K562 (cell line): ENCODE measurements at regions not wholly inside any gene's neighbourhood (a gene's known extent, or its start where the extent isn't known, plus 50 kb on each side); places are given as distances from the start of the nearest gene placed in this dataset.

Source experiments
- ATAC-seq: fragments of 200-7000 bp; cut with Tn5 transposase; 3 replicates; pipeline ENCODE4 v1.9.1; 2020; ENCODE audit warnings: moderate library complexity
- BruUV-seq: library from RNA; stranded (reverse); fragments of 400-500 nt; replicated peaks from 2 replicates; lab custom pipeline; 2021; lab: Mats Ljungman, UMichigan
- CTCF ChIA-PET: fragments of 300-600 bp; formaldehyde crosslinking; extraction: SDS; loops from one replicate; lab custom pipeline; 2021; ENCODE audit warnings: low intra/inter-chr PET ratio; lab: Yijun Ruan, JAX
- POLR2A ChIA-PET: fragments of 300-600, 350-650 bp; sonication (Branson Sonifier 250); formaldehyde crosslinking; extraction: SDS; loops from one replicate; lab custom pipeline; 2021; ENCODE audit warnings: antibody characterized with exemption, inconsistent platforms; lab: Yijun Ruan, JAX
- DNase-seq, 4 experiments: peaks; one replicate each; pipeline versions ENCODE4 v3.0.0 to v3.0.0-alpha.2; 2011 to 2018; ENCODE audit warnings: low spot score in 3 of 4, mixed read lengths in 3 of 4; ENCODE audit errors: extremely low read depth in 1 of 4
- FAIRE-seq: peaks from 2 replicates; lab custom pipeline; 2011; peaks lifted over from hg19 to GRCh38; lab: Jason Lieb, UNC
- H2AFZ ChIP-seq: 2 replicates; pipeline ENCODE4 v1.6.0; 2011; ENCODE audit warnings: low read depth, low read length, control low read depth, inconsistent platforms
- H3K27ac ChIP-seq: fragments of 200-600 bp; 3 replicates; pipeline ENCODE4 v1.8.0; 2011; ENCODE audit warnings: low read depth, mild to moderate bottlenecking, control low read depth, inconsistent platforms, low read length, moderate library complexity, mixed read lengths; ENCODE audit errors: extremely low read depth
- H3K27me3 ChIP-seq, 2 experiments: fragments of 300-600 bp in 1 of 2; 2 replicates in 1 of 2; 3 replicates in 1 of 2; pipeline versions ENCODE4 v1.6.0 to v1.8.0; 2011; ENCODE audit warnings: inconsistent platforms in 2 of 2, low read length in 2 of 2, mild to moderate bottlenecking in 1 of 2, mixed read lengths in 1 of 2, moderate library complexity in 1 of 2; ENCODE audit not compliant: control insufficient read depth in 2 of 2, insufficient read depth in 2 of 2
- H3K36me3 ChIP-seq: fragments of 300-600 bp; 3 replicates; pipeline ENCODE4 v1.8.0; 2011; ENCODE audit warnings: mild to moderate bottlenecking, low read length, inconsistent platforms; ENCODE audit not compliant: control insufficient read depth, insufficient read depth
- H3K4me1 ChIP-seq, 2 experiments: fragments of 200-600 bp in 1 of 2; replicated peaks in 1 of 2; 2 replicates in 1 of 2; 3 replicates in 1 of 2; pipeline versions ENCODE4 v1.5.1 to v1.8.0; 2011; ENCODE audit warnings: inconsistent platforms in 2 of 2, low read length in 2 of 2, mild to moderate bottlenecking in 1 of 2, mixed read lengths in 1 of 2, moderate library complexity in 1 of 2; ENCODE audit not compliant: control insufficient read depth in 2 of 2, insufficient read depth in 2 of 2
- H3K4me2 ChIP-seq: 2 replicates; pipeline ENCODE4 v1.6.1; 2011; ENCODE audit warnings: low read length, control low read depth, inconsistent platforms, mixed read lengths; ENCODE audit not compliant: insufficient read depth
- H3K4me3 ChIP-seq: fragments of 200-600 bp; sonication (generic), shearing (Covaris generic); 2 replicates; pipeline ENCODE4 v1.5.1; 2016; ENCODE audit warnings: control low read depth, inconsistent platforms
- H3K79me2 ChIP-seq: fragments of 200-600 bp; 3 replicates; pipeline ENCODE4 v1.8.0; 2011; ENCODE audit warnings: low read length, inconsistent platforms; ENCODE audit not compliant: control insufficient read depth, insufficient read depth
- H3K9ac ChIP-seq, 2 experiments: 2 replicates each; pipeline versions ENCODE4 v1.6.0 to v1.6.1; 2011; ENCODE audit warnings: low read depth in 2 of 2, low read length in 2 of 2, control low read depth in 1 of 2, inconsistent platforms in 1 of 2, mild to moderate bottlenecking in 1 of 2, mixed read lengths in 1 of 2; ENCODE audit not compliant: insufficient read depth in 1 of 2
- H3K9me1 ChIP-seq: one replicate; pipeline ENCODE4 v1.6.0; 2011; ENCODE audit warnings: inconsistent platforms, mild to moderate bottlenecking, low read length, moderate library complexity; ENCODE audit not compliant: control insufficient read depth, insufficient read depth
- H3K9me3 ChIP-seq: replicated peaks from 2 replicates; pipeline ENCODE4 v1.5.1; 2011; ENCODE audit warnings: low read depth, low read length, inconsistent platforms; ENCODE audit not compliant: control insufficient read depth, insufficient read depth
- H4K20me1 ChIP-seq: replicated peaks from 2 replicates; pipeline ENCODE4 v1.6.1; 2011; ENCODE audit warnings: low read length, inconsistent platforms, mixed read lengths; ENCODE audit not compliant: control insufficient read depth, insufficient read depth
- CAMTA2 ChIP-seq: fragments of 250-450 bp; sonication (Bioruptor Pico); conservative IDR thresholded peaks from 2 replicates; pipeline ENCODE4 v1.5.1; 2022
- CHCHD3 ChIP-seq: fragments of 250-450 bp; sonication (Bioruptor Pico); IDR thresholded peaks from 2 replicates; pipeline ENCODE4 v2.1.2; 2022; ENCODE audit warnings: mild to moderate bottlenecking
- L3MBTL2 ChIP-seq: fragments of 450-650 bp; IDR thresholded peaks from 2 replicates; pipeline ENCODE4 v1.6.1; 2016; ENCODE audit warnings: mild to moderate bottlenecking, moderate library complexity
- PCBP2 ChIP-seq: fragments of 200-400 bp; formaldehyde crosslinking; IDR thresholded peaks from 2 replicates; pipeline ENCODE4 v1.6.1; 2018; ENCODE audit warnings: low read length, low read depth, mild to moderate bottlenecking, moderate library complexity; ENCODE audit not compliant: poor library complexity, severe bottlenecking
- ZNF79 ChIP-seq: fragments of 250-450 bp; sonication (Bioruptor Pico); IDR thresholded peaks from 2 replicates; pipeline ENCODE4 v1.4.0; 2020; ENCODE audit warnings: low read depth, mild to moderate bottlenecking, moderate library complexity
- WGBS: fragments of 100-300 bp; shearing (Covaris generic); methylation state at CpG from one replicate; pipeline ENCODE4 v1.1.6; 2016; ENCODE audit warnings: low coverage, mixed read lengths; ENCODE audit not compliant: insufficient coverage; ENCODE audit errors: missing lambda C conversion rate; 5-methylcytosine and 5-hydroxymethylcytosine counted together
- in situ Hi-C: fragments of 300-500 bp; cut with MboI; formaldehyde crosslinking; loops from 4 replicates; pipeline ENCODE4 v1.15.0; 2018; ENCODE audit warnings: inconsistent platforms, mixed read lengths
- intact Hi-C: fragments of 100-400 bp; cut with micrococcal nuclease; formaldehyde crosslinking; loops from 2 replicates; pipeline ENCODE4 v1.14.2; 2022
- TF ChIP-seq, protein P1 (sequence below): IDR thresholded peaks from 2 replicates; pipeline ENCODE4 v1.6.1; 2012; ENCODE audit warnings: low read depth, low read length, improper control_type of control experiment, borderline replicate concordance

- no peak for DNase-seq
- POLR2A ChIA-PET = no interaction called here
- Histone ChIP-seq H3K27me3 (no peaks in the 10 kb centered on the region), H3K9me1 (no peaks in the 10 kb centered on the region), H3K79me2 (no peaks in the 10 kb centered on the region), H3K4me2 (no peak overlapping the region), H3K27ac (no peak overlapping the region), H4K20me1 (no peaks in the 10 kb centered on the region), H3K4me1 (no peaks in the 10 kb centered on the region), H3K9me3 (no peaks in the 10 kb centered on the region), H3K36me3 (no peaks in the 10 kb centered on the region), H3K4me3 (no peak overlapping the region), H2AFZ (no peak overlapping the region), H3K9ac (no peak overlapping the region)
- CTCF ChIA-PET = no interaction called here
- TF ChIP-seq PCBP2 = no peak
- TF ChIP-seq CHCHD3 = no peak
- TF ChIP-seq ZNF79 (CRISPR knock-in tag) = no peak
- in situ Hi-C loops = no loop called here
- no peak for FAIRE-seq
- no TSS peak for BruUV-seq
- intact Hi-C loops = no loop called here
- no peak for ATAC-seq
These were observed 383.0 kb upstream of the TMEFF2 start for GRCh38 chr2:192577706-192578105.

- Histone ChIP-seq H3K4me1 (no peaks in the 10 kb centered on the region), H3K36me3 (no peaks in the 10 kb centered on the region), H3K27ac (no peak overlapping the region), H3K9me1 (no peaks in the 10 kb centered on the region), H4K20me1 (no peaks in the 10 kb centered on the region), H3K4me2 (no peak overlapping the region)
- 0% methylated on average over 2 of the region's 2 CpGs for WGBS
- CTCF ChIA-PET = no interaction called here
- no TSS peak for BruUV-seq
- ATAC-seq = no peak
- FAIRE-seq = no peak
- TF ChIP-seq L3MBTL2 = no peak
- TF ChIP-seq, protein P1, sequence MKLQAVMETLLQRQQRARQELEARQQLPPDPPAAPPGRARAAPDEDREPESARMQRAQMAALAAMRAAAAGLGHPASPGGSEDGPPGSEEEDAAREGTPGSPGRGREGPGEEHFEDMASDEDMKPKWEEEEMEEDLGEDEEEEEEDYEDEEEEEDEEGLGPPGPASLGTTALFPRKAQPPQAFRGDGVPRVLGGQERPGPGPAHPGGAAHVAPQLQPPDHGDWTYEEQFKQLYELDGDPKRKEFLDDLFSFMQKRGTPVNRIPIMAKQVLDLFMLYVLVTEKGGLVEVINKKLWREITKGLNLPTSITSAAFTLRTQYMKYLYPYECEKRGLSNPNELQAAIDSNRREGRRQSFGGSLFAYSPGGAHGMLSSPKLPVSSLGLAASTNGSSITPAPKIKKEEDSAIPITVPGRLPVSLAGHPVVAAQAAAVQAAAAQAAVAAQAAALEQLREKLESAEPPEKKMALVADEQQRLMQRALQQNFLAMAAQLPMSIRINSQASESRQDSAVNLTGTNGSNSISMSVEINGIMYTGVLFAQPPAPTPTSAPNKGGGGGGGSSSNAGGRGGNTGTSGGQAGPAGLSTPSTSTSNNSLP = no peak
- TF ChIP-seq CAMTA2 (CRISPR knock-in tag) = no peak
- TF ChIP-seq, all 486 proteins: peak for 0
- H3K4me3 ChIP-seq = no peak overlapping the region
- H3K9me3 ChIP-seq = no peaks in the 10 kb centered on the region
- H3K27me3 ChIP-seq = no peaks in the 10 kb centered on the region
- H3K79me2 ChIP-seq = no peaks in the 10 kb centered on the region
- POLR2A ChIA-PET = no interaction called here
- H2AFZ ChIP-seq = no peak overlapping the region
- DNase-seq = no peak
- H3K9ac ChIP-seq = no peak overlapping the region
- intact Hi-C loops (no loop called here), in situ Hi-C loops (no loop called here)
These were observed 379.8 kb upstream of the TMEFF2 start for GRCh38 chr2:192574552-192574951.
